ENCODE measurements at regions not wholly inside any gene's neighbourhood (a gene's known extent, or its start where the extent isn't known, plus 50 kb on each side); places are given as distances from the start of the nearest gene placed in this dataset.
"Not testable (repeated sequence)": the region's sequence is repeated elsewhere in the genome, so short reads cannot be mapped to it uniquely, and the experiment has no call there.

- TF ChIP-seq CTCF (conservative IDR thresholded peaks at IDR 0.05) = no peak
- H3K27ac ChIP-seq = peak overlapping the region; percentile 43
Observed at GRCh38 chr11:86736291-86737143, 63.8 kb upstream of the PRSS23 start.

DNA sequence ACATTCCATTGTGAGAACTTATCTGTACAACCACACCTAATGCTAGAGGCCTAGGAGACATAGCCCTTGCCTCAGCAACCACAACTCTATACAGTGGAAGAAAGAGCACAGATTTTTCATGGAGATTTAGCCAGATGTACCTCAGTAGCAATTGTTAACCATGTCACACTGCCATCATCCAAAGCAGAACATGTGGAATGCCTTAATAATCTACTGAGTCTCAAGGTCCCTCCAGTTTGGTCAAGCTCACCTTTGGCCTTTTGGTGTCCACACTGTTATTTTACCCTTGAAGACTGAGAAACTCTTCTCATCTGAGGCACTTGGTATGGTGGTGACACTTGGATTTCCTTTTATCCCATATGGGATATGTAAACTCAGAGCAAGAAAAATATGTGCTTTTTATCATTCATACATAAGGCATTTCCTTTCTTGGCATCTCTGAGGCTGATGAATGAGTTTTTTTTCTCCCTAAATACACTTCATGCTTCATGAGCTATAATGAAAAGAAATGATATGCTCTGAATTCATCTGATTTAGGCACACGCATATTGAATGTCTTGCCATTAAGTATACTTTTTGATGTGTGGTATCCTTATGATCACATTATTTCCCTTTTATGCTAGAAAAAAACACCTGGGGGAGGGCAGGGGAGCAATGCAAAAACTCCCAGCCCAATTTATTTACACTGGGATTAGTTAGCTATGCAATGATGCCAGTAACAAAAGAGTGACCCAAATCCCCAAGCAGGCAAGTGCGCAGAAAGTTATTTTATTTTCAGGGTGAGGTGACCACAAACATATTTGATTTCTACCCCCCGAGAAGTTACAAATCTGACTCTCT is 63.3 kb upstream of the ME3 start:
- H3K27ac ChIP-seq = no peak overlapping the region
- no peak for TF ChIP-seq CTCF (conservative IDR thresholded peaks at IDR 0.05)

DNA sequence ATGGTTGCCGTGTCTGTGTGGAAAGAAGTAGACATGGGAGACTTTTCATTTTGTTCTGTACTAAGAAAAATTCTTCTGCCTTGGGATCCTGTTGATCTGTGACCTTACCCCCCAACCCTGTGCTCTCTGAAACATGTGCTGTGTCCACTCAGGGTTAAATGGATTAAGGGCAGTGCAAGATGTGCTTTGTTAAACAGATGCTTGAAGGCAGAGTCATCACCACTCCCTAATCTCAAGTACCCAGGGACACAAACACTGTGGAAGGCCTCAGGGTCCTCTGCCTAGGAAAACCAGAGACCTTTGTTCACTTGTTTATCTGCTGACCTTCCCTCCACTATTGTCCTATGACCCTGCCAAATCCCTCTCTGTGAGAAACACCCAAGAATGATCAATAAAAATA is 60.3 kb upstream of the ME3 start:
- H3K27ac ChIP-seq = not testable (repeated sequence)

GRCh38 chr11:86732286-86732685 is 59.9 kb upstream of the ME3 start:
- H3K27ac ChIP-seq = not testable (repeated sequence)

- H3K27ac ChIP-seq = not testable (repeated sequence)
Observed at GRCh38 chr11:86729576-86729975, 57.2 kb upstream of the ME3 start.

GRCh38 chr11:86728562-86728961 is 56.1 kb upstream of the ME3 start:
- no peak for TF ChIP-seq CTCF (conservative IDR thresholded peaks at IDR 0.05)
- no peak overlapping the region for H3K27ac ChIP-seq

- no peak for TF ChIP-seq CTCF (conservative IDR thresholded peaks at IDR 0.05)
- no peak overlapping the region for H3K27ac ChIP-seq
Observed at GRCh38 chr11:86726770-86727504, 54.5 kb upstream of the ME3 start.

DNA sequence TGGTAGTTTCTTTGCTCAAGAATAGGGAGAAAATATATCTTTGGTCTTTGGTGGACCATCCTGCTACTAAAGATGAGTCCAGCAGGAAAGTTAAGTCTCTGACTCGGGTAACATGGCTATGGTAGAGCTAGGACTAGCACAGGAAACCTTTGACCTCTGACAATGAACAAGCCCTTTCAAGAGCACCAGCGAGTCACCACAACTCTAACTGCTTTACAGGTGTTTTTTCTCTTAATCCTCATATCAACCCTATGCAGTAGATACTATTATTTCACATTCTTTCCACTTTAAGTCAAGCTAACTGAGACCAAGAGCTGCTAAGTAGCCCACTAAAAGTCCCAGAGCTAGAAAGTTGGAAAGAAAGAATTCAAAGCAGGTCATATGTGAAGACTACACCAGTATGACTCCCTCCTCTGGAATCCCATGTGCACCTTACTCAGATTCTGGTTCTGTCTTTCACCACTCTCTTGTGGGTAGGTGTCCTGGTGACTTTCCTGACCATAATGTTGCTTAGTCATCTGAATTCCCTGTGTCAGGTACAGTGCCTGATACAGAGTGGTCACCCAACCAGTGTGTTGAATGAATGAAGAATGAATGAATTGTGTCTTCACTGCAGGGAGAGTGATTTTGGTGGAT is 53.8 kb upstream of the ME3 start:
- no peak for TF ChIP-seq CTCF (conservative IDR thresholded peaks at IDR 0.05)
- H3K27ac ChIP-seq = no peak overlapping the region
